ENCODE measurements at regions not wholly inside any gene's neighbourhood (a gene's known extent, or its start where the extent isn't known, plus 50 kb on each side); places are given as distances from the start of the nearest gene placed in this dataset.

DNA sequence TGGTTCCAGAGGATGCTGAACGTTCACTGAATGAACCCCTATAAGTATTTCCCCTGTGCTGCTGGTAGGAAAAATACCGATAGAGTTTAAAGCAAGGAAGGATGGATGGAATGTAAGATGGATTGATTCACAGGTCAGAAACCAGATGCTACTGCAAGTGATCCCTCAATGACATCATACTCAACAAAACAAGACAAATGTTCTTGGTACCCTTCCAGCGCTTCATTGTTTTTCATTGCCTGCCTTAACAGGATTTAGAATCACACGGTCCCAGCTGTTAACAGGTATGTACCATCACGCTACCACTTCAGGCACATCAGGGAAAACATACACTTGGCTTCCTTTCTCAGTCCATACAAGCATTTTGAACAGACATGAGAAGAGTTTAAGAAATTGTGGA is 118.1 kb upstream of the TLR3 start:
- Mint-ChIP-seq H3K4me1 (no peaks in the 10 kb centered on the region), H3K27ac (no peak overlapping the region), H3K9me3 (no peaks in the 10 kb centered on the region), H3K27me3 (peaks cover 6% of the 10 kb centered on the region), H3K4me3 (no peak overlapping the region), H3K36me3 (ENCODE audit: low read depth) (no peaks in the 10 kb centered on the region)
- no peak for ATAC-seq (ENCODE audit: low read depth)
- CTCF ChIA-PET = no interaction called here
- intact Hi-C loops (cut with micrococcal nuclease) = no loop called here
- no peak for DNase-seq
- POLR2A ChIA-PET = no interaction called here
- no peak for TF ChIP-seq CTCF (IDR thresholded peaks at IDR 0.05)

- Mint-ChIP-seq H3K4me1 (no peaks in the 10 kb centered on the region), H3K27ac (no peak overlapping the region), H3K27me3 (peaks cover 10% of the 10 kb centered on the region), H3K9me3 (no peaks in the 10 kb centered on the region), H3K36me3 (ENCODE audit: low read depth) (no peaks in the 10 kb centered on the region), H3K4me3 (no peak overlapping the region)
- intact Hi-C loops (cut with micrococcal nuclease) = no loop called here
- ATAC-seq (ENCODE audit: low read depth) (no peak), DNase-seq (no peak)
- CTCF ChIA-PET = no interaction called here
- TF ChIP-seq CTCF (IDR thresholded peaks at IDR 0.05) = no peak
- POLR2A ChIA-PET = no interaction called here
These were observed 113.7 kb upstream of the TLR3 start for GRCh38 chr4:185955151-185955770.

DNA sequence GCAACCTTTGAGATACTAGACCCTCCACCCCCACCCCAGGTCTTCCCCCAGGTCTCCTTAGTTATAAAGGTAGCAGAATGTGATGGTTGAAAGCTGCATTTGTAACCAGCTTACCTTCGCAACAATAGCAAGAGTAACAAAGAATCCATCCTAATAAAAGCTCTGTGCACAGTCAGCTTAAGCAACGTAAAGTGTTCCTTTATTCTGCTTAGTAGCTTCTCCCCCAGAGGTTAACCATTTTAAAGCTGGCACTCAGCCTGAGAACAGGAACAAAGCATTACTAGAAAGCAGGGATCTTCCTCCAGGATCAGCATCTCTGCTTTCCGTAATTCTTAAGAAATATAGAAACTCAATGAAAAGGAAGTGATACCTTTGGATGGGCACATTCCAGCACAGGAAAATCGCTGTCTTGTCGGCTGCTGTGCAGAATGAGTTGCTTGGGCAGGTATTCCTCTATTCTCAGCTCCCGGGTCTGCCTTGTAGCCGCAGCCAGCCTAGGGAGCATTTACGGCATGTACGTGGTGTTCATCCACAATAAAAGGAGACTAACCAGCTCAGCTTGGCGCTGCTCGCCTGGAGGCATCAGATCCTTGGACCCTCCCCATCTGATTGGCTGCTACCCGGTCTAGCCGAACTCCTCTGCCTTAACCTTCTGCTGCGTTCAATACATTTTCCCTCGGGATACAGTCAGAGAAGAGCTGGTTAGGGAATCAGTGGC is 113.0 kb upstream of the TLR3 start:
- Mint-ChIP-seq H3K4me3 (no peak overlapping the region), H3K27me3 (peaks cover 10% of the 10 kb centered on the region), H3K4me1 (no peaks in the 10 kb centered on the region), H3K36me3 (ENCODE audit: low read depth) (no peaks in the 10 kb centered on the region), H3K9me3 (no peaks in the 10 kb centered on the region), H3K27ac (no peak overlapping the region)
- intact Hi-C loops (cut with micrococcal nuclease) = no loop called here
- CTCF ChIA-PET = no interaction called here
- no peak for DNase-seq
- no peak for ATAC-seq (ENCODE audit: low read depth)
- POLR2A ChIA-PET = no interaction called here
- TF ChIP-seq CTCF (IDR thresholded peaks at IDR 0.05) = no peak

DNA sequence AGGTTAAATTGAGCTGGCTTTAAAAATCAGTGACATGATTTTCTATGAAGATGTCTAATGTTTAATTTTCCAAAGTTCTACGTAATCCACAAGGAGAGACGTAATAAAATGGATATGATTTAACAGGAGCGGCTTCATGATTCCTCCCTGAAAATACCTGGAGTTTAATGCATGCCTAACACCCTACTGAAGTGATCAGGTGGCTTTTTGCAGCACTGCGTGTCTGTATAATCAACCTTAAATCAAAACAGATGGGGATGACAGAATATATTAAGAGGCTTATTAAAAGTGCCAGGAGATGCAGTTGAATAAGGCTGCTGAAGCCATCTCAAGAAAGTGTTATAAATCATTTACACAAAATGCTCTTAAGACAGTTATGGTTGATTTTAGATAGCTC is 112.4 kb upstream of the TLR3 start:
- H3K27ac Mint-ChIP-seq = no peak overlapping the region
- no peaks in the 10 kb centered on the region for H3K9me3 Mint-ChIP-seq

More for the DNA sequence above, 112.4 kb upstream of the TLR3 start:
- no peak overlapping the region for H3K4me3 Mint-ChIP-seq
- intact Hi-C loops (cut with micrococcal nuclease) = no loop called here
- H3K4me1 Mint-ChIP-seq = no peaks in the 10 kb centered on the region
- no peaks in the 10 kb centered on the region for H3K36me3 Mint-ChIP-seq (ENCODE audit: low read depth)
- POLR2A ChIA-PET = no interaction called here
- H3K27me3 Mint-ChIP-seq = peaks cover 10% of the 10 kb centered on the region
- ATAC-seq (ENCODE audit: low read depth) = no peak
- no peak for TF ChIP-seq CTCF (IDR thresholded peaks at IDR 0.05)
- CTCF ChIA-PET = no interaction called here
- DNase-seq = no peak

Measured in activated B cell treated with CpG ODN at 0.5 μM for 24 hours (primary cell).